ENCODE measurements at regions not wholly inside any gene's neighbourhood (a gene's known extent, or its start where the extent isn't known, plus 50 kb on each side); places are given as distances from the start of the nearest gene placed in this dataset.

DNA sequence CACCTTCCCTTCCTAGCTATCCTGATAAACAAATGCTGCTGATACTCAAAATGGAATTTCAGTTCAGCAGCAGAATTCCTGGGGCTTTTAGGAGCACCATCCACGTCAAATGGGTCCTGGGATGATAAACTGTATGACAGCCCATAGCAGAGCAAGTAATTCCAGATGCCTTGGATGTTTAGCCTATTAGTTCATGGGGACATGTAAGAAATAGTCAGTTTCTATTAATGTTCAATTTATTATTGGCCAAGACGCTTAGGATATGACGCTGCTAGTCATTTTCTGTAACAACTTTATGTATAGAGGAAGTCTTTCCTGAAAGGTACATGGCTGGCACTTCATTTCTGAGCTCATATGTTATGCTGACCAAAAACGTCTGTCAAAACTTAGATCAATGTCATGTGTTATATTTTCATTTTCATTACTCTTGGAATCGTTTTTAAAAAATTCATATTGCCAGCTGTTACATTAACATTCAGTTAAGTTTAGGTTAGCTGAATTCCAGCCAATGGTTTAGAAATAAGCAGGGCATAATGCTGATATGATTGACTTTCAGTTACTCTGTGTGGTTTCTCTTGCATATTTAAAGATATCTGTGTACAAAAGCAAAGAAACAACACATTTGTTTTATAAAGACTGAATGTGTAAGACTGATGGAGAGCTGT, 243.8 kb downstream of the CSNK1G3 start (continued):
- TF ChIP-seq, protein P1, sequence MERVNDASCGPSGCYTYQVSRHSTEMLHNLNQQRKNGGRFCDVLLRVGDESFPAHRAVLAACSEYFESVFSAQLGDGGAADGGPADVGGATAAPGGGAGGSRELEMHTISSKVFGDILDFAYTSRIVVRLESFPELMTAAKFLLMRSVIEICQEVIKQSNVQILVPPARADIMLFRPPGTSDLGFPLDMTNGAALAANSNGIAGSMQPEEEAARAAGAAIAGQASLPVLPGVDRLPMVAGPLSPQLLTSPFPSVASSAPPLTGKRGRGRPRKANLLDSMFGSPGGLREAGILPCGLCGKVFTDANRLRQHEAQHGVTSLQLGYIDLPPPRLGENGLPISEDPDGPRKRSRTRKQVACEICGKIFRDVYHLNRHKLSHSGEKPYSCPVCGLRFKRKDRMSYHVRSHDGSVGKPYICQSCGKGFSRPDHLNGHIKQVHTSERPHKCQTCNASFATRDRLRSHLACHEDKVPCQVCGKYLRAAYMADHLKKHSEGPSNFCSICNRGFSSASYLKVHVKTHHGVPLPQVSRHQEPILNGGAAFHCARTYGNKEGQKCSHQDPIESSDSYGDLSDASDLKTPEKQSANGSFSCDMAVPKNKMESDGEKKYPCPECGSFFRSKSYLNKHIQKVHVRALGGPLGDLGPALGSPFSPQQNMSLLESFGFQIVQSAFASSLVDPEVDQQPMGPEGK (CRISPR knock-in tag; IDR thresholded peaks at IDR 0.05; ENCODE audit: borderline replicate concordance), result no peak
- no peak for TF ChIP-seq CSDC2 (CRISPR knock-in tag; IDR thresholded peaks at IDR 0.05)
- TF ChIP-seq TOX (CRISPR knock-in tag; IDR thresholded peaks at IDR 0.05; ENCODE audit: borderline replicate concordance), result no peak; the same call in 1 of the 2 replicates
- TF ChIP-seq, protein P2, sequence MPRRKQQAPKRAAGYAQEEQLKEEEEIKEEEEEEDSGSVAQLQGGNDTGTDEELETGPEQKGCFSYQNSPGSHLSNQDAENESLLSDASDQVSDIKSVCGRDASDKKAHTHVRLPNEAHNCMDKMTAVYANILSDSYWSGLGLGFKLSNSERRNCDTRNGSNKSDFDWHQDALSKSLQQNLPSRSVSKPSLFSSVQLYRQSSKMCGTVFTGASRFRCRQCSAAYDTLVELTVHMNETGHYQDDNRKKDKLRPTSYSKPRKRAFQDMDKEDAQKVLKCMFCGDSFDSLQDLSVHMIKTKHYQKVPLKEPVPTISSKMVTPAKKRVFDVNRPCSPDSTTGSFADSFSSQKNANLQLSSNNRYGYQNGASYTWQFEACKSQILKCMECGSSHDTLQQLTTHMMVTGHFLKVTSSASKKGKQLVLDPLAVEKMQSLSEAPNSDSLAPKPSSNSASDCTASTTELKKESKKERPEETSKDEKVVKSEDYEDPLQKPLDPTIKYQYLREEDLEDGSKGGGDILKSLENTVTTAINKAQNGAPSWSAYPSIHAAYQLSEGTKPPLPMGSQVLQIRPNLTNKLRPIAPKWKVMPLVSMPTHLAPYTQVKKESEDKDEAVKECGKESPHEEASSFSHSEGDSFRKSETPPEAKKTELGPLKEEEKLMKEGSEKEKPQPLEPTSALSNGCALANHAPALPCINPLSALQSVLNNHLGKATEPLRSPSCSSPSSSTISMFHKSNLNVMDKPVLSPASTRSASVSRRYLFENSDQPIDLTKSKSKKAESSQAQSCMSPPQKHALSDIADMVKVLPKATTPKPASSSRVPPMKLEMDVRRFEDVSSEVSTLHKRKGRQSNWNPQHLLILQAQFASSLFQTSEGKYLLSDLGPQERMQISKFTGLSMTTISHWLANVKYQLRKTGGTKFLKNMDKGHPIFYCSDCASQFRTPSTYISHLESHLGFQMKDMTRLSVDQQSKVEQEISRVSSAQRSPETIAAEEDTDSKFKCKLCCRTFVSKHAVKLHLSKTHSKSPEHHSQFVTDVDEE (CRISPR knock-in tag; IDR thresholded peaks at IDR 0.05), result peak; percentile 43; the same call in 1 of the 2 replicates
- no peak for TF ChIP-seq ZFP30 (CRISPR knock-in tag; IDR thresholded peaks at IDR 0.05)
- TF ChIP-seq OSR1 (CRISPR knock-in tag; IDR thresholded peaks at IDR 0.05), result no peak
- TF ChIP-seq PPARA (CRISPR knock-in tag; IDR thresholded peaks at IDR 0.05; ENCODE audit: borderline replicate concordance), result no peak

DNA sequence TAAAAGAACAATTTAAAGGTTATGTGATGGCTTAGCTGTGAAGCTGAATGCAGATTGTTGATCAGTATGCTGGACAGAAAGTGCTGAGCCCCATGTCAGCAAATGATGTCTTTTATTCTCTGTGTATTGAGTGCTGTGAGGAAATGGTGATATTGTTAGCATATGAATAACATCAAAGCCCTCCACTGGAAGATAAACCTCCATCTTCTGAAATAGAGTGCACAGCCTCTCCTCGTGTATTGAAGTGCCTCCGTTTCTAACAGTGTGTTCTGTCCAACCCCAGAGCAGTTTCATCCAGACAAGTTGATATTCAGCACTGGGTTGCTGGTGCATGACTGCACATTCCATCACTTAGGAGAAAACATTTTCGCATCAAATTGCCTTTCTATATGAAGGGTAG, 242.9 kb downstream of the CSNK1G3 start:
- TF ChIP-seq ZC3H10 (CRISPR knock-in tag; IDR thresholded peaks at IDR 0.05), result no peak
- no peak for TF ChIP-seq BACH2 (CRISPR knock-in tag; IDR thresholded peaks at IDR 0.05; ENCODE audit: borderline replicate concordance)
- TF ChIP-seq TCF4 (CRISPR knock-in tag; IDR thresholded peaks at IDR 0.05; ENCODE audit: borderline replicate concordance), result no peak
- no peak for TF ChIP-seq GLIS3 (CRISPR knock-in tag; IDR thresholded peaks at IDR 0.05)
- no peak for TF ChIP-seq OSR1 (CRISPR knock-in tag; IDR thresholded peaks at IDR 0.05)
- no peak for TF ChIP-seq ZFP30 (CRISPR knock-in tag; IDR thresholded peaks at IDR 0.05)
- TF ChIP-seq, protein P1 (CRISPR knock-in tag; IDR thresholded peaks at IDR 0.05; ENCODE audit: borderline replicate concordance), result no peak
- TF ChIP-seq ZNF70 (CRISPR knock-in tag; IDR thresholded peaks at IDR 0.05), result no peak
- TF ChIP-seq RARB (CRISPR knock-in tag; IDR thresholded peaks at IDR 0.05), result no peak
- TF ChIP-seq, protein P2 (CRISPR knock-in tag; IDR thresholded peaks at IDR 0.05), result no peak
- TF ChIP-seq ESRRG (CRISPR knock-in tag; IDR thresholded peaks at IDR 0.05), result no peak
- no peak for TF ChIP-seq ZFP3 (CRISPR knock-in tag; IDR thresholded peaks at IDR 0.05)
- no peak for TF ChIP-seq ZNF8 (CRISPR knock-in tag; IDR thresholded peaks at IDR 0.05)
- TF ChIP-seq, protein P3, sequence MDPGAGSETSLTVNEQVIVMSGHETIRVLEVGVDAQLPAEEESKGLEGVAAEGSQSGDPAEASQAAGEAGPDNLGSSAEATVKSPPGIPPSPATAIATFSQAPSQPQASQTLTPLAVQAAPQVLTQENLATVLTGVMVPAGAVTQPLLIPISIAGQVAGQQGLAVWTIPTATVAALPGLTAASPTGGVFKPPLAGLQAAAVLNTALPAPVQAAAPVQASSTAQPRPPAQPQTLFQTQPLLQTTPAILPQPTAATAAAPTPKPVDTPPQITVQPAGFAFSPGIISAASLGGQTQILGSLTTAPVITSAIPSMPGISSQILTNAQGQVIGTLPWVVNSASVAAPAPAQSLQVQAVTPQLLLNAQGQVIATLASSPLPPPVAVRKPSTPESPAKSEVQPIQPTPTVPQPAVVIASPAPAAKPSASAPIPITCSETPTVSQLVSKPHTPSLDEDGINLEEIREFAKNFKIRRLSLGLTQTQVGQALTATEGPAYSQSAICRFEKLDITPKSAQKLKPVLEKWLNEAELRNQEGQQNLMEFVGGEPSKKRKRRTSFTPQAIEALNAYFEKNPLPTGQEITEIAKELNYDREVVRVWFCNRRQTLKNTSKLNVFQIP (CRISPR knock-in tag; IDR thresholded peaks at IDR 0.05; ENCODE audit: borderline replicate concordance, low read depth), result no peak
- TF ChIP-seq, protein P4, sequence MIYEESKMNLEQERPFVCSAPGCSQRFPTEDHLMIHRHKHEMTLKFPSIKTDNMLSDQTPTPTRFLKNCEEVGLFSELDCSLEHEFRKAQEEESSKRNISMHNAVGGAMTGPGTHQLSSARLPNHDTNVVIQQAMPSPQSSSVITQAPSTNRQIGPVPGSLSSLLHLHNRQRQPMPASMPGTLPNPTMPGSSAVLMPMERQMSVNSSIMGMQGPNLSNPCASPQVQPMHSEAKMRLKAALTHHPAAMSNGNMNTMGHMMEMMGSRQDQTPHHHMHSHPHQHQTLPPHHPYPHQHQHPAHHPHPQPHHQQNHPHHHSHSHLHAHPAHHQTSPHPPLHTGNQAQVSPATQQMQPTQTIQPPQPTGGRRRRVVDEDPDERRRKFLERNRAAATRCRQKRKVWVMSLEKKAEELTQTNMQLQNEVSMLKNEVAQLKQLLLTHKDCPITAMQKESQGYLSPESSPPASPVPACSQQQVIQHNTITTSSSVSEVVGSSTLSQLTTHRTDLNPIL (CRISPR knock-in tag; IDR thresholded peaks at IDR 0.05; ENCODE audit: low read depth), result no peak
- TF ChIP-seq PPARA (CRISPR knock-in tag; IDR thresholded peaks at IDR 0.05; ENCODE audit: borderline replicate concordance), result no peak
- peak; percentile 76 for ATAC-seq
